Peyer's patch (tissue), 4 donors: ENCODE measurements at regions not wholly inside any gene's neighbourhood (a gene's known extent, or its start where the extent isn't known, plus 50 kb on each side); places are given as distances from the start of the nearest gene placed in this dataset.

ENCODE experiments used
- CTCF ChIP-seq, 6 experiments: fragments of 450-650 bp in 4 of 6; fragments of 200-600 bp in 2 of 6; sonication (generic) in 1 of 6; IDR thresholded peaks; one replicate each; pipeline ENCODE4 v1.5.1; 2017 to 2019; ENCODE audit warnings: antibody characterized with exemption in 6 of 6, mild to moderate bottlenecking in 3 of 6, moderate library complexity in 1 of 6
- POLR2A ChIP-seq, 2 donors: fragments of 450-650 bp; IDR thresholded peaks; one replicate each; pipeline ENCODE4 v1.5.1; 2017; ENCODE audit warnings: antibody characterized with exemption in 2 of 2, mild to moderate bottlenecking in 2 of 2, moderate library complexity in 2 of 2

- no peak for TF ChIP-seq CTCF (IDR thresholded peaks at IDR 0.05)
- TF ChIP-seq POLR2A (IDR thresholded peaks at IDR 0.05) = no peak
Measured at GRCh38 chr6:167567142-167568033, 242.5 kb downstream of the TTLL2 start.
